ENCODE measurements at regions not wholly inside any gene's neighbourhood (a gene's known extent, or its start where the extent isn't known, plus 50 kb on each side); places are given as distances from the start of the nearest gene placed in this dataset.

DNA sequence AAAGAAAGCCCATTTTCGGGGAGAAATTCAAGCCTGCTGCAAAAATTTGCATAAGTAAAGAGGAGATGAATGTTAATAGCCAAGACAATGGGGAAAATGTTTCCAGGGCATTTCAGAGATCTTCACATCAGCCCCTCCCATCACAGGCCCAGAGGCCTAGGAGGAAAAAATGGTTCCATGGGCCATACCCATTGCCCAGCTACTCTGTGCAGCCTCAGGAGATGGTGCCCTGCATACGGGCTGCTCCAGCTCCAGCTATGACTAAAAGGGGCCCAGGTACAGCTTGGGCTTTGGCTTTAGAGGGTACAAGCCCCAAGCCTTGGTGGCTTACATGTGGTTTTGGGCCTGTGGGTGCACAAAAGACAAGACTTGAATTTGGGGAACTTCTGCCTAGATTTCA is 168.0 kb upstream of the DIPK2B start:
- H2AFZ ChIP-seq (ENCODE audit: low read length), result no peak overlapping the region
- peaks cover 3% of the 10 kb centered on the region for H3K27me3 ChIP-seq (ENCODE audit: insufficient read depth, low read length)
- no peak for DNase-seq (ENCODE audit: insufficient read length, low spot score, missing footprints)
- TF ChIP-seq, protein P1, sequence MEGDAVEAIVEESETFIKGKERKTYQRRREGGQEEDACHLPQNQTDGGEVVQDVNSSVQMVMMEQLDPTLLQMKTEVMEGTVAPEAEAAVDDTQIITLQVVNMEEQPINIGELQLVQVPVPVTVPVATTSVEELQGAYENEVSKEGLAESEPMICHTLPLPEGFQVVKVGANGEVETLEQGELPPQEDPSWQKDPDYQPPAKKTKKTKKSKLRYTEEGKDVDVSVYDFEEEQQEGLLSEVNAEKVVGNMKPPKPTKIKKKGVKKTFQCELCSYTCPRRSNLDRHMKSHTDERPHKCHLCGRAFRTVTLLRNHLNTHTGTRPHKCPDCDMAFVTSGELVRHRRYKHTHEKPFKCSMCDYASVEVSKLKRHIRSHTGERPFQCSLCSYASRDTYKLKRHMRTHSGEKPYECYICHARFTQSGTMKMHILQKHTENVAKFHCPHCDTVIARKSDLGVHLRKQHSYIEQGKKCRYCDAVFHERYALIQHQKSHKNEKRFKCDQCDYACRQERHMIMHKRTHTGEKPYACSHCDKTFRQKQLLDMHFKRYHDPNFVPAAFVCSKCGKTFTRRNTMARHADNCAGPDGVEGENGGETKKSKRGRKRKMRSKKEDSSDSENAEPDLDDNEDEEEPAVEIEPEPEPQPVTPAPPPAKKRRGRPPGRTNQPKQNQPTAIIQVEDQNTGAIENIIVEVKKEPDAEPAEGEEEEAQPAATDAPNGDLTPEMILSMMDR (IDR thresholded peaks at IDR 0.05; ENCODE audit: extremely low read depth, low read depth, low read length), result no peak
- no peaks in the 10 kb centered on the region for H3K79me2 ChIP-seq (ENCODE audit: insufficient read depth, low read length)
- H3K4me3 ChIP-seq (ENCODE audit: insufficient read depth, low read length), result no peak overlapping the region
- no peaks in the 10 kb centered on the region for H3K36me3 ChIP-seq (ENCODE audit: insufficient read depth, low read length)
- H3K4me1 ChIP-seq (ENCODE audit: insufficient read depth, low read length), result no peaks in the 10 kb centered on the region
- H4K20me1 ChIP-seq (ENCODE audit: insufficient read depth, low read length), result no peaks in the 10 kb centered on the region
- H3K4me2 ChIP-seq (ENCODE audit: insufficient read depth, low read length), result no peak overlapping the region
- H3K9me3 ChIP-seq (ENCODE audit: low read depth, low read length), result no peaks in the 10 kb centered on the region
- no peak overlapping the region for H3K27ac ChIP-seq (ENCODE audit: low read depth, low read length)

- H3K4me3 ChIP-seq (ENCODE audit: insufficient read depth, low read length), result peak overlapping the region; percentile 36
- H3K4me1 ChIP-seq (ENCODE audit: insufficient read depth, low read length), result peaks cover 3% of the 10 kb centered on the region
- H3K27ac ChIP-seq (ENCODE audit: low read depth, low read length), result no peak overlapping the region
- no peaks in the 10 kb centered on the region for H3K27me3 ChIP-seq (ENCODE audit: insufficient read depth, low read length)
- no peak for DNase-seq (ENCODE audit: insufficient read length, low spot score, missing footprints)
- H3K79me2 ChIP-seq (ENCODE audit: insufficient read depth, low read length), result no peaks in the 10 kb centered on the region
- H4K20me1 ChIP-seq (ENCODE audit: insufficient read depth, low read length), result no peaks in the 10 kb centered on the region
- no peaks in the 10 kb centered on the region for H3K9me3 ChIP-seq (ENCODE audit: low read depth, low read length)
- TF ChIP-seq, protein P1 (IDR thresholded peaks at IDR 0.05; ENCODE audit: extremely low read depth, low read depth, low read length), result no peak
- H3K36me3 ChIP-seq (ENCODE audit: insufficient read depth, low read length), result no peaks in the 10 kb centered on the region
- peak overlapping the region; percentile 82 for H2AFZ ChIP-seq (ENCODE audit: low read length)
- H3K4me2 ChIP-seq (ENCODE audit: insufficient read depth, low read length), result peak overlapping the region; percentile 61
These were observed 162.9 kb upstream of the DIPK2B start for GRCh38 chrX:45363596-45363995.

- H3K4me2 ChIP-seq (ENCODE audit: insufficient read depth, low read length), result no peak overlapping the region
- no peaks in the 10 kb centered on the region for H3K79me2 ChIP-seq (ENCODE audit: insufficient read depth, low read length)
- H3K36me3 ChIP-seq (ENCODE audit: insufficient read depth, low read length), result no peaks in the 10 kb centered on the region
- H3K4me1 ChIP-seq (ENCODE audit: insufficient read depth, low read length), result peaks cover 3% of the 10 kb centered on the region
- H3K9me3 ChIP-seq (ENCODE audit: low read depth, low read length), result peaks cover 2% of the 10 kb centered on the region
- H2AFZ ChIP-seq (ENCODE audit: low read length), result no peak overlapping the region
- TF ChIP-seq, protein P1 (IDR thresholded peaks at IDR 0.05; ENCODE audit: extremely low read depth, low read depth, low read length), result no peak
- H3K4me3 ChIP-seq (ENCODE audit: insufficient read depth, low read length), result no peak overlapping the region
- no peak overlapping the region for H3K27ac ChIP-seq (ENCODE audit: low read depth, low read length)
- DNase-seq (ENCODE audit: insufficient read length, low spot score, missing footprints), result no peak
- no peaks in the 10 kb centered on the region for H3K27me3 ChIP-seq (ENCODE audit: insufficient read depth, low read length)
- H4K20me1 ChIP-seq (ENCODE audit: insufficient read depth, low read length), result no peaks in the 10 kb centered on the region
These were observed 159.9 kb upstream of the DIPK2B start for GRCh38 chrX:45360571-45360970.

- Histone ChIP-seq H4K20me1 (ENCODE audit: insufficient read depth, low read length) (no peaks in the 10 kb centered on the region), H3K4me3 (ENCODE audit: insufficient read depth, low read length) (no peak overlapping the region), H3K4me1 (ENCODE audit: insufficient read depth, low read length) (peaks cover 3% of the 10 kb centered on the region), H2AFZ (ENCODE audit: low read length) (no peak overlapping the region), H3K4me2 (ENCODE audit: insufficient read depth, low read length) (no peak overlapping the region), H3K9me3 (ENCODE audit: low read depth, low read length) (peaks cover 2% of the 10 kb centered on the region), H3K79me2 (ENCODE audit: insufficient read depth, low read length) (no peaks in the 10 kb centered on the region), H3K36me3 (ENCODE audit: insufficient read depth, low read length) (no peaks in the 10 kb centered on the region), H3K27ac (ENCODE audit: low read depth, low read length) (no peak overlapping the region), H3K27me3 (ENCODE audit: insufficient read depth, low read length) (no peaks in the 10 kb centered on the region)
- TF ChIP-seq, protein P1 (IDR thresholded peaks at IDR 0.05; ENCODE audit: extremely low read depth, low read depth, low read length), result no peak
- DNase-seq (ENCODE audit: insufficient read length, low spot score, missing footprints), result no peak
These were observed 157.7 kb upstream of the DIPK2B start for GRCh38 chrX:45358392-45358791.
